ENCODE measurements at regions not wholly inside any gene's neighbourhood (a gene's known extent, or its start where the extent isn't known, plus 50 kb on each side); places are given as distances from the start of the nearest gene placed in this dataset.

- no peak for TF ChIP-seq POLR2AphosphoS5 (IDR thresholded peaks at IDR 0.05)
- TF ChIP-seq POLR2A (IDR thresholded peaks at IDR 0.05), result no peak
Observed at GRCh38 chr10:78450239-78450638, 416.6 kb downstream of the RPS24 start.
